ENCODE measurements at regions not wholly inside any gene's neighbourhood (a gene's known extent, or its start where the extent isn't known, plus 50 kb on each side); places are given as distances from the start of the nearest gene placed in this dataset.

DNA sequence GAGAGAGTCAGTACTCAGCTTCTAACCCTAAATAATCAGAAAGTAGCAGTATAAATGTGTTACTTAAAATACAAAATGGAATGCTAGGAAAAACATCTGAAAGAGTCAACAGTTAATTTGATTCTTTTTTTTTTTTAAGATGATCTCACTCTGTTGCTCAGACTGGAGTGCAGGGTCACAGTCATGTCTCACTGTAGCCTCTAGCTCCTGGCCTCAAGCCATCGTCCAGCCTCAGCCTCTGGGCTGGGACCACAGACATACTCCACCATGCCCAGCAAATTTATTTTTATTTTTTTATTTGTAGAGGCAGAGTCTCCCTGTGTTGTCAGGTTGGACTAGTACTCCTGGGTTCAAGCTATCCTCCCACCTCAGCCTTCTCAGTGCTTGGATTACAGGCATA lies 424.9 kb downstream of the IRX2 start:
- DNase-seq: no peak

DNA sequence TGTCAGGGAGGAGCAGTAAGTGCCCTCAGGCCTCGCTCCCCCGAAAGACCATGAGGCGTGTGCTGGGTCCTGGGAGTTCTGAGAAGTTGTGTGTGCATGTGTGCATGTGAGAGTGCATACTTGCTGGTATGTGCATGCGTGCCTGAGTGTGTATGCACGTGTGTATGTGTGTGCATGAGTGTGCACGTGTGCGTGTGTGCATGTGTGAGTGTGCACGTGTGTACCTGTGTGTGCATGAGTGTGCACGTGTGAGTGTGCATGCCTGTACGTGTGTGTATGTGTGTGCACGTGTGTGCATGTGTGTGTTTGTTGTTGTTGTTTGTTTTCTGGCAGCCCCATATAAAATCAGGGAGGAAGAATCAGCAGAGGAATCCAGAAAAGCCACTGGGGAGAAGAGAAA lies 426.7 kb downstream of the IRX2 start:
- no peak for DNase-seq

- no peak for DNase-seq
Observed at GRCh38 chr5:2320611-2321010, 430.9 kb downstream of the IRX2 start.

DNA sequence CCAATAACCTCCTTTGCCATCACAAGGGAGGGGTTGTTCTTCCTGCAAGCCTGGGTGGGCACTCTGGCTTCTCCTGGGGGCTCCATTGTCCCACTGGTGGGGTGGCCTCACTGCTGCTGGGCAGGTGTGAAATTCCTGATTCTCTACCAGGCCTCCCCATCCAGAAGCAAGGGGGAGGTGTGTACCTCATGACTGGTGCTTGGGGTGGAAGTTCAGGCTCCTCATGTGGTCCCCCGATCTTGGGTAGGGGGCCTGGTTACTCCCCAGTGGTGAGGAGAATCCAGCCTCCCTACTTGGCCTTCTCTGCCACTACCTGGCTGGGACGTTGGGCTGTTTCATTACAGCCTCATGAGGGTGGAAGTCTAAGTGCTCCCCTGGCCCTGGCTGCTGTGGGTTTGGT lies 433.9 kb downstream of the IRX2 start:
- DNase-seq: no peak

DNA sequence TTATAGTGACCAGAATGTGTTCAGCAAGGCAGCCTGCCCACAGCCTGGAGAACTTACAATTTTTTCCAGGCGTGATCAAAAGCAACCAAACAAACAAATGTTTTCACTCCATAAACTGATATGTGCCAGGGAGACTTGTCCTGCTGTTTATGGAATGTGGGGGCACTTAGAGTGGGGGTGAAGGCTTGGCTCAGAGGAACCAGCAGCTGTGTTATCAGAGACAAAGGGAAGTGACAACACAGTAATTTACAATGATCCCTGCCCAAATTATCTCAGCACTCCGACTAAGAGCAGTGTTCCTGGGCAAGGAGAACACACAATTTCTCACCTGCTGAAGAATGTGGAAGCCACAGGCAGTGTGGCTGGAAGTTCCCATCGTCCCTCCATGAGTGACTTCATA lies 429.1 kb upstream of the IRX4 start:
- DNase-seq: no peak

DNA sequence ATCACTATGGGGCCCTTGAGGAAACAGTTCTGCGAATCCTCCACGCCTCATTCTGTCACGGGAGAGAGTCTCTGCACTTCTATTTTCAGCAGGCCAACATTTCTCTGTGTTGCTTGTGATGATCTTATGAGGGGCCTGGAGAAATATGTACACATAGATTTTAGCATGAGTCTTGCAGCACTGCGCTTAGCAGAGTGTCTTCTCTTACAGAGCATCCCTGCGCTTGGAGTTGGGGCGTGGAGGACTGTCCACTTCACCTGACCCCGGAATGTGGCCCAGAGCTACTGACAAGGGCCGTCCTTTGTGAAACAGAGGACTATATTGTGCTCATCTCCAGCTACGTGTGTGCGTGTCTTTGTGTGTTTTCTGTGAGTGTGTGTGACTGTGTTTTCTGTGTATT lies 428.2 kb upstream of the IRX4 start:
- no peak for DNase-seq

DNA sequence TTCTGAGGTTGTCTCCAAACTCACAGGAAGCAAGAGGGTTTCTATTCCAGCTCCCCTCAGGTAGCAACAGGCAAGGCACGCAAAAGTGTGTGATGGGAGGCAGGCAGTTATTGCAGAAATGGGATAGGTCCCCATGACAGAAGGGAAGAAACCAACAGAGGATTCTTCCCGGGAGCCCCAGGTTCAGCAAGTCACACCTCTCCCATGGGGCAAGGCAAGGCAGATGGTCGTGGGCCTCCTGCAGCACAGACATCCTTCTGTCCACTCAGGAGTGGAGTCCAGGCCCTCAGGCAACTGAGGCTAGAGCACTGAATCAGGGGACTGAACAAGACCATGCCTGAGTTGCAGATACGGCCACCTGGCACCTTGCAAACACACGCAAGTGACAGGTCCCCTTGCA lies 424.9 kb upstream of the IRX4 start:
- DNase-seq: no peak

- no peak for DNase-seq
Observed at GRCh38 chr5:2306711-2307110, 424.0 kb upstream of the IRX4 start.

GRCh38 chr5:2303431-2304100 lies 420.8 kb upstream of the IRX4 start:
- DNase-seq: no peak

GRCh38 chr5:2302169-2302568 lies 419.4 kb upstream of the IRX4 start:
- no peak for DNase-seq

DNA sequence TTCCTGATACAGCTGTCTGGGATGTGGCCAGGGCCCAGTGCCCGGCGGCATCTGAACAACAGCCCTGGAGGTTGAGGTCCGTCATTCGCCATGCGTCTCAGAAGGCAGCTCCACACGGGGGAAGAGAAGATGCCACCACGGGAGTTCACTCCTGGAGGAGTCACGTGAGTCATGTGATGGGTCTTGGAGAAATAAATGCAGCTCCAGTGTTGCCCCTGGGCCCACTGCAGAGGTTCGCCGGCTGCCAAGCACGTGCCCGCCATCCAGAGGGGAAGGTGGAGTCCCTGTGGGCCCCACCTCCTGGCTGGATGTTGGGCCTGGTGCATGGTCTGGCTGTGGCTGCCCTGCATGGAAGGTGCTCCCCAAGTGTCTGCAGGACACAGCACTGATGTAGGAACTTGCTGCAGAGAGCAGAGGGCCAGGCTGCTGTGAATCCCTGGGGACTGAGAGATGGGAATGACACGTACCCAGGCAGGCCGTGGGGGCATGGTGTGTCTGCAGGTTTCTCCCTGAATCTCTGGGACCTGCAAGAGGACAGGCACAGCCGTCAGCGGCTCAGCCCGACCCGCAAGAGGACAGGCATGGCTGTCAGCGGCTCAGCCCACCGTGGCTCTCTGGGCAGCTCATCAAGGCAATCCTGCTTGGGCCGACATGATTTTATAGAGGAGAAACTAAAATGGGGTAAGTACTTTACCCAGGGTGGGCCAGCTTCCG lies 418.3 kb upstream of the IRX4 start:
- no peak for DNase-seq

DNA sequence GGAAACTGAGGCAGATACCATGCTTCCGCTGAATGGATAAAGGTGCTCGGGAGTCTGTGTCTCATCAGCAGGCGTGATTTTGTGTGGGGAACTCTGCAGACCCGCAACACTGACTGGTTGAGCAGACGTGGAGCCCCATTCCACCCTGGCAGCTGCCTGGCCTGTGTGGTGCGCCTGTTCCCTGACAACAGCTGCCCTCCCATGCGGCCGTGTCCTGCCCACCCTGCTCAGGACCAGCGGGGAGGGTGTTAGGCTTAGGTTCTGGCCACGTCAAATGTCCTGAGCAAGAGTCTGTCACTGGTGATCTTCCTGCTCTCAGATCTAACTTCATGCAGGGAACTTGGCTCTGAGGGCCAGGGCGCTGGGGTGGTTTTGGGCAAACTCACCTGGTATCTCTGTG lies 417.7 kb upstream of the IRX4 start:
- DNase-seq: no peak

- no peak for DNase-seq
Observed at GRCh38 chr5:2299388-2300220, 416.9 kb upstream of the IRX4 start.

- no peak for DNase-seq
Observed at GRCh38 chr5:2298781-2299180, 416.1 kb upstream of the IRX4 start.

- DNase-seq: no peak
Observed at GRCh38 chr5:2297991-2298390, 415.3 kb upstream of the IRX4 start.

DNA sequence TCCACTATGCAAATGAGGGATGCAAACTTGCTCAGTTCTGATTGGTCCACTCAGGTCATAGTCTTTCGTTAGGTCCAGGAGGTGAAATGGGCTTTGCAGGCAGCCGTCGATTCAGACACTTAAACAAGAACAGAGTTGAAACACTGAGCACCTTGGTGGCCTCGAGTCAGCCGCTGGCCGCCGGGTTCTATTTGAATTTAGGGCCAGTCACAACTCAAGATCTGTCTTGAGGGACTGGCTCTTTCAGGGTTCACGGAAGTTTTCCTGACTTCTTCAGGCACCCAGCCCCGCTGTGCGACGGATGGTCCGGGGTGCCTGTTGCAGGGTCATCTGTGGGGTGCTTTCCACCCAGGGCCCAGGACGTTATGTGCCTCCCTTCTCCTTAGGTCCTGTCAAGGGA lies 412.8 kb upstream of the IRX4 start:
- no peak for DNase-seq

DNA sequence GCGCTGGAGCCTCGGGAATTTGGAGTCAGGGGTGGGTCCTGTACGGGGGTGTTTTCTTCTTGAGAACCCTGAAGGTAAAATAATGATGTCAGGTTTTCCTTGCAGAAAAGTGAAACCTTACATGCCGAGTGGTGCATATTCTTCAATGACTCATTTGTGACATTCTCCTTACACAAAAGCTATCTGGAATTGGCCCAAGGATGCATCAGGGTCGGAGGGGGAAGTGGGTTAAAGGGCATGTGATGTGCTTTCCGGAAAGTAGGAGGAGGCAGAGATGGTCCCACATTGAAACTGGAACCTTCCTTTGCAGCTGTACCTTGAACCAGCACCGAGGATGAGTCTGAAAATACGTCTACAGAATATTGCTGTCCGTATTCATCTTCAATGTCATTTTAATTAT lies 411.2 kb upstream of the IRX4 start:
- DNase-seq: no peak

GRCh38 chr5:2291146-2291840 lies 408.6 kb upstream of the IRX4 start:
- DNase-seq: no peak

- DNase-seq: no peak
Observed at GRCh38 chr5:2289380-2289779, 406.7 kb upstream of the IRX4 start.

DNA sequence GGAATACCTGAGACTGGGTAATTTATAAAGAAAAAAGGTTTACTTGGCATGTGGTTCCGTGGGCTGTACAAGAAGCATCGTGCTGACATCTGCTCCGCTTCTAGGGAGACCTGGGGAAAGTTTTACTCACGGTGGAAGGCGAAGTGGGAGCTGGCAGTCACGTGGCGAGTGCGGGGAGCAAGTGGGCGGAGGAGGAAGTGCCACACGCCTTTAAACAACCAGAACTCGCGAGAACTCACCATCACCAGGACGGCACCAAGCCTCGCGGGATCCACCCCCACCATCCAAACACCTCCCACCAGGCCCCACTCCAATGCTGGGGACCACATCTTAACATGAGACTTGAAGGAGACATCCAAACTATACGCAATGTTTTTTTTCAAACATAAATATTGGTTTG lies 406.2 kb upstream of the IRX4 start:
- no peak for DNase-seq

DNA sequence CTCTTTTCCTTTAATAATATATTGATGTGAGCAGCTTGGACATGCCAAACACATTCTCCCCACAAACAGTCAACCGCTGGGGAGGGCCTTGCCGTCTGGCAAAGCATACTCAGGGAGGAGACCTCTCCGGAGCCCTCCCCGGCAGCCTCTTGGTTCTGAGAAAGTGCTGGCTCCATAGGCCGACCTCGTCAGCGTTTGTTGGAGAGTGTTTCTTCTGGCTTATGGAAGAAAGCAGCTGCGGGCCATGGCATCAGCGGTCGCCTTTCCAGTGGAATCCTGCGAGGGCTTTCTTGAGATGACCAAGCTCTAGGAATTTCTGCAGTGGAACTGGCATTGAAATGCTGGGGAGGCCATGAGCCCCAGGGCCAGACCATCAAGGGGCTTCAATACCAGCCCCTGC lies 405.7 kb upstream of the IRX4 start:
- DNase-seq: no peak

DNA sequence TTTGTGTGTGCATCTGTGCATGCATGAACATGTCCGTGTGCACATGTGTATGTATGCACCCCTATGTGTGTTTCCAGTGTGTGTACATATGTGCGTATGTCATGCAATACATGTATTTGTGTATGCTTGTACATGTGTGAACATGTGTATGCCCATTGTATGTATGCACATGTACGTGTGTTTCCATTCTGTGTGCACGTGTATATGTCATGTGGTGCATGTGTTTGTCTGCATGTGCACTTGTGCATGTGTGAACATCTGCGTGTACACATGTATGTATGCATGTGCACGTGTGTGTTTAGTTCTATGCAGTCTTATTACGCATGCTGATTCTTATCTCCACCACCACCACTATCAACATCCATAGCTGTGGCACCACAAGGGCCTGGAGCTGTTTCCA lies 403.5 kb upstream of the IRX4 start:
- no peak for DNase-seq

GRCh38 chr5:2284678-2285077 lies 402.0 kb upstream of the IRX4 start:
- DNase-seq: no peak
